ENCODE measurements at regions not wholly inside any gene's neighbourhood (a gene's known extent, or its start where the extent isn't known, plus 50 kb on each side); places are given as distances from the start of the nearest gene placed in this dataset.

- DNase-seq = no peak
Observed at GRCh38 chr10:90130321-90131086, 429.1 kb downstream of the KIF20B start.

GRCh38 chr10:90133606-90134005, 432.2 kb downstream of the KIF20B start:
- DNase-seq = no peak

GRCh38 chr10:90136731-90137316, 435.4 kb downstream of the KIF20B start:
- no peak for DNase-seq

- DNase-seq = no peak
Observed at GRCh38 chr10:90138844-90139243, 437.5 kb downstream of the KIF20B start.

GRCh38 chr10:90141791-90142190, 440.4 kb downstream of the KIF20B start:
- no peak for DNase-seq

GRCh38 chr10:90143937-90144336, 442.5 kb downstream of the KIF20B start:
- no peak for DNase-seq

GRCh38 chr10:90148116-90148855, 446.9 kb downstream of the KIF20B start:
- no peak for DNase-seq

- DNase-seq = no peak
Observed at GRCh38 chr10:90149563-90149962, 448.2 kb downstream of the KIF20B start.

- DNase-seq = no peak
Observed at GRCh38 chr10:90162271-90162853, 461.0 kb downstream of the KIF20B start.

- DNase-seq = no peak
Observed at GRCh38 chr10:90167174-90168064, 466.0 kb downstream of the KIF20B start.

- no peak for DNase-seq
Observed at GRCh38 chr10:90168244-90168643, 466.9 kb downstream of the KIF20B start.

- DNase-seq = no peak
Observed at GRCh38 chr10:90171014-90171722, 469.8 kb downstream of the KIF20B start.

- no peak for DNase-seq
Observed at GRCh38 chr10:90174531-90174930, 473.1 kb downstream of the KIF20B start.

GRCh38 chr10:90175161-90175681, 473.8 kb downstream of the KIF20B start:
- no peak for DNase-seq

GRCh38 chr10:90179696-90180407, 478.5 kb downstream of the KIF20B start:
- no peak for DNase-seq

- no peak for DNase-seq
Observed at GRCh38 chr10:90180886-90181691, 479.7 kb downstream of the KIF20B start.

- DNase-seq = no peak
Observed at GRCh38 chr10:90192825-90193224, 491.4 kb downstream of the KIF20B start.

- DNase-seq = no peak
Observed at GRCh38 chr10:90193240-90193985, 492.0 kb downstream of the KIF20B start.

GRCh38 chr10:90195288-90195840, 494.0 kb downstream of the KIF20B start:
- no peak for DNase-seq
